ENCODE measurements at regions not wholly inside any gene's neighbourhood (a gene's known extent, or its start where the extent isn't known, plus 50 kb on each side); places are given as distances from the start of the nearest gene placed in this dataset.

DNA sequence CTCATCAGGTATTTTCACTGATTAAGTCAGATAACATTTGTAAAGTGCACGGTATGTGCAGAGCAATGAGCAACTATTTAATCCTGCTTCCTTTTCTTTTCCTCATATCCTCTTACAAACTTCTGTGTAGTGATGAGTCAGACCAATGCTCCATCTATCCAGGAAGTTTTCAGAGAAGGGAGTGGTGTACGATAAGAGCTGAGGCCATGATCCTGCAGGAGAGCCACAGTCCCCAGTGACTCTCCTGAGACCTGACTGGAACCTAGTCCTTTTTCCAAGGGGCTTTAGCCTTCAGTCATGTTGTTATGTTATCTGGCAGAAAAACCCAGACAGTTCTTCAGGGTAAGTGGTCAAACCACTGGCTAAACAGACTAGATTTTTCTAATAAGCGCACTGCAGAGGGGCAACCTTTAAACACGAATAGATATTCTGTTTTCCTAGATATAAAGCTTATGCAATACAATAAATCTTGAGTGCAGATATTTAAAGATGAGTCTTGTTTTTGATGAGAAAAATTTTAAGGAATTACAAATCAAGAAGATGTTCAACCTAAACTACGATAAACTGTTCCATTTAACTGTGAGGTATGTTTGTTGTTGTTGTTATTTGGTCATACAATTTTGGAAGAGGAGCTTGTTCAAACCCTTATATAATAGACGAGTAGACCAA is 110.5 kb upstream of the RAP2B start:
- TF ChIP-seq CTCF (conservative IDR thresholded peaks at IDR 0.05) (no peak), ZFX (IDR thresholded peaks at IDR 0.05) (no peak)

Data from C4-2B (cell line).